ENCODE measurements at regions not wholly inside any gene's neighbourhood (a gene's known extent, or its start where the extent isn't known, plus 50 kb on each side); places are given as distances from the start of the nearest gene placed in this dataset.

GRCh38 chr5:165892383-165892782 is 2387.0 kb downstream of the MAT2B start:
- intact Hi-C loops (cut with micrococcal nuclease) = no loop called here
- no peaks in the 10 kb centered on the region for H4K20me1 ChIP-seq (ENCODE audit: control insufficient read depth, insufficient read depth, low read length, poor library complexity, severe bottlenecking)
- no peaks in the 10 kb centered on the region for H3K36me3 ChIP-seq (replicated peaks in 1 of 2; ENCODE audit: control extremely low read depth in 1 of 2, control insufficient read depth in 1 of 2, extremely low read depth in 1 of 2, insufficient read depth in 2 of 2, low read length in 1 of 2)
- ATAC-seq (ENCODE audit: low read depth) (no peak), DNase-seq (no peak)
- Mint-ChIP-seq H3K27me3 (no peaks in the 10 kb centered on the region), H3K4me1 (no peaks in the 10 kb centered on the region), H3K4me3 (no peak overlapping the region), H3K27ac (no peak overlapping the region), H3K9me3 (ENCODE audit: insufficient read depth) (peaks cover 2% of the 10 kb centered on the region)
- no peak overlapping the region for H3K4me3 ChIP-seq (ENCODE audit: control extremely low read depth in 1 of 5, extremely low read depth in 1 of 5, insufficient read depth in 1 of 5, low read depth in 2 of 5, low read length in 4 of 5)
- H3K79me2 ChIP-seq (ENCODE audit: control insufficient read depth, insufficient read depth, low read length) = no peaks in the 10 kb centered on the region
- H3K27ac ChIP-seq (ENCODE audit: low read length in 2 of 2) = no peak overlapping the region
- no peaks in the 10 kb centered on the region for H3K27me3 ChIP-seq (replicated peaks in 1 of 4; ENCODE audit: control extremely low read depth in 1 of 4, control insufficient read depth in 3 of 4, insufficient read depth in 4 of 4, low read length in 3 of 4)
- ChIA-PET POLR2A (no interaction called here), CTCF (no interaction called here)
- no peaks in the 10 kb centered on the region for H3K9me3 ChIP-seq (ENCODE audit: control extremely low read depth in 1 of 3, control insufficient read depth in 2 of 3, insufficient read depth in 1 of 3, low read length in 2 of 3)
- WGBS (ENCODE audit: insufficient coverage) = 90% methylated on average over 2 of the region's 6 CpGs
- no peak overlapping the region for H2AFZ ChIP-seq (ENCODE audit: insufficient read depth, low read depth, low read length, poor library complexity, severe bottlenecking)
- no peak overlapping the region for H3K9ac ChIP-seq (ENCODE audit: low read length)
- no peak overlapping the region for H3K4me2 ChIP-seq (replicated peaks; ENCODE audit: low read depth, low read length, poor library complexity, severe bottlenecking)
- no peak for TF ChIP-seq CTCF (IDR thresholded peaks at IDR 0.05)
- no peaks in the 10 kb centered on the region for H3K4me1 ChIP-seq (ENCODE audit: control insufficient read depth in 2 of 2, insufficient read depth in 2 of 2, low read length in 2 of 2)

- DNase-seq (no peak), ATAC-seq (ENCODE audit: low read depth) (no peak)
- WGBS (ENCODE audit: insufficient coverage) = 92% methylated on average over 2 of the region's 3 CpGs
- Histone ChIP-seq H3K4me2 (replicated peaks; ENCODE audit: low read depth, low read length, poor library complexity, severe bottlenecking) (no peak overlapping the region), H3K9me3 (ENCODE audit: control extremely low read depth in 1 of 3, control insufficient read depth in 2 of 3, insufficient read depth in 1 of 3, low read length in 2 of 3) (peaks cover 0 to 3% (median 0%) of the 10 kb centered on the region in 3 donors), H2AFZ (ENCODE audit: insufficient read depth, low read depth, low read length, poor library complexity, severe bottlenecking) (no peak overlapping the region), H4K20me1 (ENCODE audit: control insufficient read depth, insufficient read depth, low read length, poor library complexity, severe bottlenecking) (no peaks in the 10 kb centered on the region), H3K27ac (ENCODE audit: low read length in 2 of 2) (no peak overlapping the region), H3K27me3 (replicated peaks in 1 of 4; ENCODE audit: control extremely low read depth in 1 of 4, control insufficient read depth in 3 of 4, insufficient read depth in 4 of 4, low read length in 3 of 4) (no peaks in the 10 kb centered on the region), H3K36me3 (replicated peaks in 1 of 2; ENCODE audit: control extremely low read depth in 1 of 2, control insufficient read depth in 1 of 2, extremely low read depth in 1 of 2, insufficient read depth in 2 of 2, low read length in 1 of 2) (no peaks in the 10 kb centered on the region), H3K9ac (ENCODE audit: low read length) (no peak overlapping the region), H3K4me3 (ENCODE audit: control extremely low read depth in 1 of 5, extremely low read depth in 1 of 5, insufficient read depth in 1 of 5, low read depth in 2 of 5, low read length in 4 of 5) (no peak overlapping the region), H3K4me1 (ENCODE audit: control insufficient read depth in 2 of 2, insufficient read depth in 2 of 2, low read length in 2 of 2) (no peaks in the 10 kb centered on the region), H3K79me2 (ENCODE audit: control insufficient read depth, insufficient read depth, low read length) (no peaks in the 10 kb centered on the region)
- TF ChIP-seq CTCF (IDR thresholded peaks at IDR 0.05) (no peak), EZH2 (IDR thresholded peaks at IDR 0.05; ENCODE audit: borderline replicate concordance, insufficient read depth, low read depth, low read length, poor library complexity, severe bottlenecking) (no peak)
- CTCF ChIA-PET = no interaction called here
- Mint-ChIP-seq H3K4me1 (no peaks in the 10 kb centered on the region), H3K27ac (no peak overlapping the region), H3K4me3 (no peak overlapping the region), H3K27me3 (no peaks in the 10 kb centered on the region), H3K9me3 (ENCODE audit: insufficient read depth) (no peaks in the 10 kb centered on the region)
- POLR2A ChIA-PET = no interaction called here
- intact Hi-C loops (cut with micrococcal nuclease) = no loop called here
Observed at GRCh38 chr5:165894916-165895315, 2389.5 kb downstream of the MAT2B start.
